Suprapubic skin (tissue), 4 donors: ENCODE measurements at regions not wholly inside any gene's neighbourhood (a gene's known extent, or its start where the extent isn't known, plus 50 kb on each side); places are given as distances from the start of the nearest gene placed in this dataset.

Experiments used
- DNase-seq, 2 donors: peaks; one replicate each; pipeline ENCODE4 v3.0.0-alpha.2; 2019; ENCODE audit warnings: low spot score in 2 of 2
- H3K27ac ChIP-seq: fragments of 200-600 bp; sonication (generic); one replicate; pipeline ENCODE4 v1.5.1; 2019
- H3K27me3 ChIP-seq: fragments of 200-600 bp; sonication (generic); one replicate; pipeline ENCODE4 v1.5.1; 2019
- H3K36me3 ChIP-seq: fragments of 200-600 bp; sonication (generic); one replicate; pipeline ENCODE4 v1.5.1; 2019
- H3K4me1 ChIP-seq: fragments of 200-600 bp; sonication (generic); one replicate; pipeline ENCODE4 v1.5.1; 2019
- H3K4me3 ChIP-seq: fragments of 200-600 bp; sonication (generic); one replicate; pipeline ENCODE4 v1.5.1; 2019; ENCODE audit warnings: mild to moderate bottlenecking
- H3K9me3 ChIP-seq: fragments of 200-600 bp; sonication (generic); one replicate; pipeline ENCODE4 v1.5.1; 2019
- EP300 ChIP-seq: sonication (generic); formaldehyde crosslinking; IDR thresholded peaks from one replicate; pipeline ENCODE4 v1.6.1; 2017; ENCODE audit warnings: antibody characterized with exemption
- POLR2A ChIP-seq, 2 donors: fragments of 450-650 bp; IDR thresholded peaks; one replicate each; pipeline ENCODE4 v1.6.1; 2017; ENCODE audit warnings: antibody characterized with exemption in 2 of 2, mild to moderate bottlenecking in 2 of 2, moderate library complexity in 2 of 2
- POLR2AphosphoS5 ChIP-seq, 3 donors: sonication (generic); formaldehyde crosslinking; IDR thresholded peaks; one replicate each; pipeline ENCODE4 v1.6.1; 2017; ENCODE audit warnings: antibody characterized with exemption in 3 of 3
- WGBS: methylation state at CpG from one replicate; pipeline ENCODE4 v1.1.5; 2018; 5-methylcytosine and 5-hydroxymethylcytosine counted together
- TF ChIP-seq, protein P1 (sequence below), 2 donors: fragments of 200-600 bp in 1 of 2; fragments of 450-650 bp in 1 of 2; sonication (generic) in 1 of 2; IDR thresholded peaks; one replicate each; pipeline ENCODE4 v1.5.1; 2016 to 2019; ENCODE audit warnings: antibody characterized with exemption in 2 of 2, mild to moderate bottlenecking in 1 of 2, moderate library complexity in 1 of 2

DNA sequence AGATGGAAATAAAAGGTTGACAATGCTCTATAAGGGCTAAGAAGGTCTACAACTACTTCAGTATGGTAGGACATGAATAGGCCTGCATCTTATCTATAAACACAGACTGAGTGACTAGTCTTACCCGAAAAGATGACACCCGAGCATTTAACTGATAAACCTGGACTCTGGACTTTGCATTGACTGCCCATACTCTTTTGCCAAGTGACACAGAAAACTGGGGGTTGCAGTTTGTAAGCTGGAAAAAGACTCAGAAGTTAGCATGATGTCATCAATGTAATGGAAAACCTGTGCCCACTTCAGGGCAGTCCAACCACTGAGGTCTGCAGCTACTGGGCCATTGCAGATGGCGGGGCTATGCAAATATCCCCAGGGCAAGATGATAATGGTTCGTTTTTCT is 258.3 kb upstream of the NEGR1 start:
- Histone ChIP-seq H3K4me3 (no peak overlapping the region), H3K9me3 (no peaks in the 10 kb centered on the region), H3K27ac (no peak overlapping the region), H3K36me3 (no peaks in the 10 kb centered on the region), H3K27me3 (no peaks in the 10 kb centered on the region), H3K4me1 (no peaks in the 10 kb centered on the region)
- 80% methylated on average over 4 of the region's 4 CpGs for WGBS
- TF ChIP-seq, protein P1, sequence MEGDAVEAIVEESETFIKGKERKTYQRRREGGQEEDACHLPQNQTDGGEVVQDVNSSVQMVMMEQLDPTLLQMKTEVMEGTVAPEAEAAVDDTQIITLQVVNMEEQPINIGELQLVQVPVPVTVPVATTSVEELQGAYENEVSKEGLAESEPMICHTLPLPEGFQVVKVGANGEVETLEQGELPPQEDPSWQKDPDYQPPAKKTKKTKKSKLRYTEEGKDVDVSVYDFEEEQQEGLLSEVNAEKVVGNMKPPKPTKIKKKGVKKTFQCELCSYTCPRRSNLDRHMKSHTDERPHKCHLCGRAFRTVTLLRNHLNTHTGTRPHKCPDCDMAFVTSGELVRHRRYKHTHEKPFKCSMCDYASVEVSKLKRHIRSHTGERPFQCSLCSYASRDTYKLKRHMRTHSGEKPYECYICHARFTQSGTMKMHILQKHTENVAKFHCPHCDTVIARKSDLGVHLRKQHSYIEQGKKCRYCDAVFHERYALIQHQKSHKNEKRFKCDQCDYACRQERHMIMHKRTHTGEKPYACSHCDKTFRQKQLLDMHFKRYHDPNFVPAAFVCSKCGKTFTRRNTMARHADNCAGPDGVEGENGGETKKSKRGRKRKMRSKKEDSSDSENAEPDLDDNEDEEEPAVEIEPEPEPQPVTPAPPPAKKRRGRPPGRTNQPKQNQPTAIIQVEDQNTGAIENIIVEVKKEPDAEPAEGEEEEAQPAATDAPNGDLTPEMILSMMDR (IDR thresholded peaks at IDR 0.05), result no peak
- no peak for TF ChIP-seq POLR2AphosphoS5 (IDR thresholded peaks at IDR 0.05)
- TF ChIP-seq EP300, result no peak
- TF ChIP-seq POLR2A (IDR thresholded peaks at IDR 0.05), result no peak
- DNase-seq, result no peak

DNA sequence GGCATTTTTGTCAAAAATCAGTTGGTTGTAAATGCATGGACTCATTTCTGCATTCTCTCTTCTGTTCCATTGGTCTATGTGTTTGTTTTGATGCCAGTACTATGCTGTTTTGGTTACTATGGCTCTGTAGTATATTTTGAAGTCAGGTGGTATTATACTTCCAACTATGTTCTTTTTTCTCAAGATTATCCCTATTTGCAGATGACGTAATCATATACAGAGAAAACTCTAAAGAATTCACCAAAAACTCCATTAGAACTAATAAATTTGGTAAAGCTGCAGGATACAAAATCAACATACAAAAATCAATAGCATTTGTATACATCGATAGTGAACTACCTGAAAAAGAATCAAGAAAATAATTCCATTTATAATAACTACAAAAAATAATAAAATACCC is 253.1 kb upstream of the NEGR1 start:
- no peaks in the 10 kb centered on the region for H3K4me1 ChIP-seq

DNA sequence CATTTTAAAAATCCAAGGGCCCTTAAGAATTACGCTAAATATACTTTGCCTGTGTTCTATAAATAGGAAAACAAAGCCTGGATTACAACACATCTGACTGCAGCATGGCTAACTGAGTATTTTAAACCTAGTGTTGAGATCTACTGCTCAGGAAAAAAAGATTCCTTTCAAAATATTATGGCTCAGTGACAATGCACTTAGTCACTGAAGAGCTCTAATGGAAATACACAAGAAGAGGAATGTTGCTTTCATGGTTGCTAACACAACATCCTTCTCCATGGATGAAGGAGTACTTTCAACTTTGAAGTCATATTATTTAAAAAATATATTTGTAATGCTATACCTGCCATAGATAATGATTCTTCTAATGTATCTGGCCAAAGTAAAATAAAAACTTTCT is 248.3 kb upstream of the NEGR1 start:
- Histone ChIP-seq H3K4me1 (no peaks in the 10 kb centered on the region), H3K4me3 (no peak overlapping the region), H3K9me3 (no peaks in the 10 kb centered on the region), H3K36me3 (no peaks in the 10 kb centered on the region), H3K27ac (no peak overlapping the region), H3K27me3 (no peaks in the 10 kb centered on the region)
- TF ChIP-seq POLR2A (IDR thresholded peaks at IDR 0.05), result no peak
- DNase-seq, result no peak
- 94% methylated on average over 1 of the region's 1 CpG for WGBS

More for the DNA sequence above, 253.1 kb upstream of the NEGR1 start:
- Histone ChIP-seq H3K27me3 (no peaks in the 10 kb centered on the region), H3K36me3 (no peaks in the 10 kb centered on the region), H3K4me3 (no peak overlapping the region), H3K27ac (no peak overlapping the region), H3K9me3 (no peaks in the 10 kb centered on the region)
- 93% methylated on average over 2 of the region's 2 CpGs for WGBS
- DNase-seq, result no peak
- TF ChIP-seq, protein P1 (IDR thresholded peaks at IDR 0.05), result no peak
- TF ChIP-seq EP300 (no peak), POLR2A (IDR thresholded peaks at IDR 0.05) (no peak), POLR2AphosphoS5 (IDR thresholded peaks at IDR 0.05) (no peak)

DNA sequence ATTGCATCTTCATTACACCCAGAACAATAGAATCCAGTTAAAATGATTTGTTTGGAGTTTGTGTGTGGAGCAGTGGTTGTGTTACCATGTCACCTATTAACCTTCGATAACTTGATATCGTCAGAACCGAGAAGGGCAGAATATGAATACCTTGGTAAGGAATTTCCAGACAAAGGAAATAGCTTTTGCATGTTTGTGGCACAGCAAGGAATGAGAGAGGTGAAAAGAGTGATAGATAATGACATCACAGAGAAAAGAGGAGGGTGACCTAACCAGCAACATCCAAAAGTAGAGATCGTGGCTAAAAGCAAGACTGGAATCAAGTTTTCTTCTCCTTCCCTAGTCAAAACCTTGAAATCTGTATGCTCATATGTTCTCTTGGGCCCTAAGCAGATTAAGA is 244.6 kb upstream of the NEGR1 start:
- no peaks in the 10 kb centered on the region for H3K36me3 ChIP-seq
- no peak for DNase-seq
- 93% methylated on average over 4 of the region's 4 CpGs for WGBS

DNA sequence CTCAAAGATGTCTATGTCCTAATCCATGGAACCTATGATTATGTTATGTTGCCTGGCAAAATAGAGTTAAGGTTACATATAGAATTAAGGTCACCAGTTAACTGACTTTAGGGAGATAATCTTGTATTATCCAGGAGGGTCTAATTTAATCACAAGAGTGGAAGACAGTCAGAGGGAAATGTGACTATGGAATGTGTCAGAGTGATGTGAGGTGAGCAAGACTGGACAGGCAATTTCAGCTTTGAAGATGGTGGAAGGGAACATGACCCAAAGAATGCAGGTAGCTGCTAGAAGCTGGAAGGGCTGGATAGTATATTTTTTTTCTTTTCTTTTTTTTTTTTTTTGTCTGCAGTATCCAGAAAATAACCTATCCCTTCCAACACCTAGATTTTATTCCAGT is 241.7 kb upstream of the NEGR1 start:
- Histone ChIP-seq H3K4me3 (no peak overlapping the region), H3K27me3 (no peaks in the 10 kb centered on the region), H3K4me1 (no peaks in the 10 kb centered on the region), H3K36me3 (no peaks in the 10 kb centered on the region), H3K27ac (no peak overlapping the region), H3K9me3 (no peaks in the 10 kb centered on the region)
- no peak for TF ChIP-seq POLR2AphosphoS5 (IDR thresholded peaks at IDR 0.05)
- TF ChIP-seq, protein P1 (IDR thresholded peaks at IDR 0.05), result no peak
- TF ChIP-seq POLR2A (IDR thresholded peaks at IDR 0.05), result no peak
- TF ChIP-seq EP300, result no peak
- DNase-seq, result no peak

More for the DNA sequence above, 244.6 kb upstream of the NEGR1 start:
- TF ChIP-seq POLR2AphosphoS5 (IDR thresholded peaks at IDR 0.05), result no peak
- no peak for TF ChIP-seq EP300
- TF ChIP-seq, protein P1 (IDR thresholded peaks at IDR 0.05), result no peak
- no peak for TF ChIP-seq POLR2A (IDR thresholded peaks at IDR 0.05)
- Histone ChIP-seq H3K27me3 (no peaks in the 10 kb centered on the region), H3K4me1 (no peaks in the 10 kb centered on the region), H3K4me3 (no peak overlapping the region), H3K9me3 (no peaks in the 10 kb centered on the region), H3K27ac (no peak overlapping the region)

DNA sequence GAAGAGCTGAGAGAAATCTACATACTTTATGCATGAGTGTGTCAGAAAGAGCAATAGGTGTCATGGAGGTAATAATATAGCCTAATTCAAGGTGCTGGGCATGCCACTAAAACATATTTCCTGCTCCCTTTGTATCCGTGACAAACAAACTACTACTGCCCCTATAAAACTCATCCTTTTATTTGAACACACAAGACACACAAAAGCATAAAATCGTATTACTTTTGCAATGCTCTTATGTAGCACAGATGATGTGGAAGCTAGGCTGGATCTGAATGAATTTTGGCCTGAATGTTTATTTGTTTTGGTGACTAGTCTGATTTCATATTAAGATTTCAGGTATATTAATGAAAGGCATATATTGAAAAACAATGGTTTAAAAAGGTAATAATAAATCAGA is 239.3 kb upstream of the NEGR1 start:
- H3K36me3 ChIP-seq, result no peaks in the 10 kb centered on the region

More for the DNA sequence above, 239.3 kb upstream of the NEGR1 start:
- Histone ChIP-seq H3K4me3 (no peak overlapping the region), H3K27me3 (no peaks in the 10 kb centered on the region), H3K9me3 (no peaks in the 10 kb centered on the region), H3K4me1 (no peaks in the 10 kb centered on the region), H3K27ac (no peak overlapping the region)
- 77% methylated on average over 2 of the region's 2 CpGs for WGBS
- DNase-seq, result no peak
- TF ChIP-seq POLR2A (IDR thresholded peaks at IDR 0.05) (no peak), POLR2AphosphoS5 (IDR thresholded peaks at IDR 0.05) (no peak)
- TF ChIP-seq, protein P1 (IDR thresholded peaks at IDR 0.05), result no peak
